ENCODE measurements at regions not wholly inside any gene's neighbourhood (a gene's known extent, or its start where the extent isn't known, plus 50 kb on each side); places are given as distances from the start of the nearest gene placed in this dataset.
"Not testable (repeated sequence)": the region's sequence is repeated elsewhere in the genome, so short reads cannot be mapped to it uniquely, and the experiment has no call there.

DNA sequence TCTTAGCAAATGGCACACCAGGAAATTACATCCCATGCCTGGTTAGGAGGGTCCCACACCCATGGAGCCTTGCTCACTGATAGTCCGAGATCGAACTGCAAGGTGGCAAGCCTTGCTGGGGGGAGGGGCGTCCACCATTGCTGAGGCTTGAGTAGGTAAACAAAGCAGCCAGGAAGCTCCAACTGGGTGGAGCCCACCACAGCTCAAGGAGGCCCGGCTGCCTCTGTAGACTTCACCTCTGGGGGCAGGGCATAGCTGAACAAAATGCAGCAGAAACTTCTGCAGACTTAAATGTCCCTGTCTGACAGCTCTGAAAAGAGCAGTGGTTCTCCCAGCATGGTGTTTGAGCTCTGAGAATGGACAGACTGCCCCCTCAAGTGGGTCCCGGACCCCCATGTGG is 962.7 kb upstream of the INTU start:
- not testable (repeated sequence) for DNase-seq (ENCODE audit: low spot score)

DNA sequence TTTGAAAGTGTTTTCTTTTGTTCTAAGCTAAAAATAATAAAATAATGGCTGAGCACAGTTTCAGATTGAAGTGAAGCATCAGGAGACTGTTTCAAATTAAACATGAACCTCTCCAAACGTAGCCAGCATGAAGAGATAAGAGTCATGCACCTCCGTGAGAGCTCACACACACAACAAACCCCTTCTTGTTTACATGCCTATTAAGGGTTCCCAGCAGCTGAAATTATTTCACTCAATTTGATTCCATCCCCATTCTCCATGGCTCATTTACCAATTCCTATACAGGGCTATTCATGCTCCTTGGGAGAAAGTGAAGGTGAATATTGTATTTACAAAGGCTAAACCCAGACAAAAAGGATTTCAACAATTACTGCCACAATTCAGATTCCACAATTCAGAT is 954.1 kb upstream of the INTU start:
- DNase-seq (ENCODE audit: low spot score) = no peak

DNA sequence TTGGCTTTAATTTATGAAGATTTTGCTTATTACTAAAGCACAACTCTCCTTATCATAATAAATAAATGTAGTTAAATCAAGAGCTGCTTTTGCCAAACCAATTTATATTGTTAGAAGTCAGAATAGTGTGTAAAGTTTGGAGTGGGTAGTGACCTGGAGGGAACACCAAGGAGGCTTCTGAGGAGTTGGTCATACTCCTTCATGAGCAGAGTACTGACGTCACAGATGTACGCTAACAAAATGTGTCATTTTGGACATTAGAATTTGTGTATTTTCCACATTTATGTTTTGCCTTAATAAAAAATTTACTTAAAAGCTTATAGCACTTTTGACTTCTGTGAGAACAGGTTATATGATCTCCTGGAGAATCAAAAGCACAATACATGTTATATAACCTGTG is 953.5 kb upstream of the INTU start:
- DNase-seq (ENCODE audit: low spot score) = no peak

DNA sequence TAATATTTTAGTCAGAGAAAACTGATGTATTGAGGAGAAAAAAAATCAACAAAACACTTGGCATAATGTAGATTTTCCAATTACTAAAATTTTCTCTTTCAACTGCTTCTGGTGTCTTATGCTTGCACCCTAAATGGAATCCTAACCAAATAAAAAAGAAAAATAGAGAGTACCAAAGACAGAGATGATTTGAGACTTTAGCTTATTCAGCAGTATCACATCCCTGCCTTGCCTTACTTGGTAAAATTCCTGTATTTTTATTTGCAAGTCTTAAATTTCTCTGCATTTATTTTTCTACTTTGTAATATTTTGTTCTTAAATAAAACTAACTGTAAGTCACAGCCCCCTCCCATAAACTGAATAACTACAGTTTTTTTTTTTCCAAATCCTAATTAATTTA is 950.5 kb upstream of the INTU start:
- DNase-seq (ENCODE audit: low spot score) = no peak

DNA sequence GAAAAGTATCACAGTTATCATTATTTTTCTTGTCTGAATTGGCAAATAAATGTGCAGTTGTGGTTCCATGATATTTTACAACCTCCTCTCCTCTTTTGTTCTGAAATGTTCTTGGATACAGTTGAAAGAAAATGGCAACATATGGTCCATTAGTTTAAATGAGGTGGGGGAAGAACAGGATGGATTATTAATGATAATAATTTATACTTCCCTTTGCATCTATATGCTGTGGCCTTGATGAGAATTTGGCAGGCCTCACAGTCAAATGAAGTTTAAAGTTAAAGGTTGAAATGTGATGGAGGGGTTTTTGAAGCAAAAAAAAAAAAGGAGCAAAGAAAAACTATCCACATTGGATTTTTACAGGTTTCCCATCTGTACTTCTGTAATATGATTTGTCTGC is 946.3 kb upstream of the INTU start:
- DNase-seq (ENCODE audit: low spot score) = no peak

DNA sequence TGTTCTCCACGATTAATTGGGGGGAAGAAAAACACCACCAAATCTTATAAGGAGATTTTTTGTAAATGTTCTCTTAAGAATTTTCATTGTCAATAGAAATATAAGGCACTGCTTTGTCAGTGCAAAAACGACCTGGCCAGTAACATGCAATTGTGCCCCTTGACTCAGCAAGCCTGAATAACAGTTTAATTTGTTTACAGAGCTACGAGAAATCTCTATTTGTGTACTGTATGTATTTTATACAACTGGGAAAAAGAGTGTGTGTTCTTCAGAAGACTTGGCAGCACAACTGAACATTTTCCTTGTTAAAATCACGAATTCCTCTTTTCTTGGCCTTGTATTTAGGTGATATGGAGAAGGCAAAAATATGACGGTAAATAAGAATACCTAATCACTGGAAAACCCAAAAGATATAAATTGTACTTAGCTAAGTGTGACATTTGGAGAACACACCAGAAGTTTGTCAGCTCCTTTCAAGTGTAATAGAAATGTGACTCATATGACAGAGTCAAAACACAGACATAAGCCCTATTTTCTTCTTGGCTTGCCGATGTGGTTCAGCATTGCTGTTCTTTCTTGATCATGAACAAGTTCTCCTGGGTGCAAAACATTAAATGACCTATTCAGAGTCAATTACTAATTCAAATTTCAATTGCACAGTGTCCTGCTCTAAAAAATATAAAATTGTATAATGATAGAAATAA is 945.0 kb upstream of the INTU start:
- DNase-seq (ENCODE audit: low spot score) = no peak

DNA sequence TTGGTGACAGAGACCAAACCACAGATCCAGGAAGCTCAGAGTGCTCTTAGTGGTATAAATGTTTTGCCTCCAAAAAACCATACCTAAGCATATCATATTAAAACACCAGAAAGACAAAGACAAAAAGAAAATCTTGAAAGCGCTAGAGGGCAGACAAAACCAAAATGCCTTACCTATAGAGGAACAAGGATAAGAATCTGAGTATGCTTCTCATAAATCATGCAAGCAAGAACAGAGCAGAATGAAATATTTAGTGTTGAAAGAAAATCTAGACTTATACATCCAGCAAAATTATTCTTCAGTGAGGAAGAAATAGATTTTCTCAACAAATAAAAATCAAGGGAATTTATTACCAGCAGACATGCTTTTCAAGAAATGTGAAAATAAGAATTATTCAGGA is 941.0 kb upstream of the INTU start:
- DNase-seq (ENCODE audit: low spot score) = no peak

DNA sequence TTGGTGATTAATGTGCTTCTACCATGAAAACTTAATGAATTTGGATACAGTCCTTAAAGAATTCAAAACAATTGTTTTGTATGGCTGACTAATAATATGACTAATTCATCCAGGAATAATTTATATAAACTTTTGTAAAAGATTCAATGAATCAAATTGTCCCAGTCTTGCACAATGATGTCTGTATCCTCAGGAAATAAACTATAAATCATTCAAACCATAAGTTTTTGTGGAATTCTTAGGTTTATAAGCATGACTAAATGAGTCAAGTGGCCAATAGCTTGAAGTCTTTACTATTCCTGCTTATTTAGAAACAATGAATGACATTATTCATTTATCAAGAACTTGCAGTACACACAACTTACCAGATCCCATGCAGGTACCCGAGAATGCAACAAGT is 935.0 kb upstream of the INTU start:
- no peak for DNase-seq (ENCODE audit: low spot score)

DNA sequence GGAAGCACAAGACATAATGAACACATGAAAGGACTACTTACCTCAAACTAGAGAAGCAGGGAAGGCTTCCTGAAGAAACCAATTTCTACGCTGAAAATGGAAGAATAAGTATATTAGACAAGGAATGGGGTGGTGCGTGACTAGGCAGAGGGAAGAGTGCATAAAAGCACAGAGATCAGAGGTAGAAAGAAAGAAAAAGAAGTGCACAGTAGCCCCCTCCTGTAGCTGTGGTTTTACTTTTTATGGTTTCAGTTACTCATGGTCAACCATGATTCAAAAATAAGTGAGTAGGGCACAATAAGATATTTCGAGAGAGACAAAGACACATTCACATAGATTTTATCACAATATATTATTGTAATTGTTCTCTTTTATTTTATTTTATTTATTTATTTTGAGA is 934.5 kb upstream of the INTU start:
- DNase-seq (ENCODE audit: low spot score) = no peak

DNA sequence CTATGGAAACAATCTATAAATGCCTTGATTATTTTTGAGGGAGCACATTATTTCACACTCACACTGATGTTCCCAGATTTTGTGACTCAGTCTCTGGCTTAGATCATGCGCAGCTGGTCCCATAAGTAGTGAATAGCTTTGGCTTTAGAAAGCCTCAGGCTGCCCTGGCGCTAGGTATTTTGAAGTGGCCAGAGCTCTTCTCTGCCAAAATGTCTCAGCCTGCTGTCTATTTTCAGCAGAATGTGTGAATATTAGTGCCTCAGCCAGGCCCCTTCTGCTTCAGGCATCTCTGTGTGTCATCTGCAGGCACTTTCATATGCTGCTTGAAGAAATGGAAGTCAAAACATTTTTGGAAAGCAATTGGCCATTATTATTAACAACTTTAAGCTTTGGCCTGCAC is 931.0 kb upstream of the INTU start:
- no peak for DNase-seq (ENCODE audit: low spot score)

DNA sequence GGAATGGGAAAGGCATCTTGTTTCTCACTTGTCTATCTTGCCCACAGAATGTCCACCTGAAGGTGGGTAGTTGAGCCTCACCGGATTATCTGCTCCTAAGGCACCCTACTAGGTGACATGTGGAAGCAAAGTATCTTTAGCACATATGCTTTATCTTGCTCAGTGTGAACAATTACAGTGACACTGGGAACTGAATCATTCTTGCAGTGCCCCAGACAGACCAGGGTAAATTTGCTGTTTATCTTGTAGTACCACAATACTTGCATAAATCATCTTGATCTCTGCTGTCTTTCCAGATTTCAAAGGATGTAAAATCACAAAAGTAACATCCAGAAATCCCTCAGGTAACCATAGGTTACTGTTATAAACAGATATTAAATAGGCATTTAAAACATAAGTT is 930.0 kb upstream of the INTU start:
- no peak for DNase-seq (ENCODE audit: low spot score)

DNA sequence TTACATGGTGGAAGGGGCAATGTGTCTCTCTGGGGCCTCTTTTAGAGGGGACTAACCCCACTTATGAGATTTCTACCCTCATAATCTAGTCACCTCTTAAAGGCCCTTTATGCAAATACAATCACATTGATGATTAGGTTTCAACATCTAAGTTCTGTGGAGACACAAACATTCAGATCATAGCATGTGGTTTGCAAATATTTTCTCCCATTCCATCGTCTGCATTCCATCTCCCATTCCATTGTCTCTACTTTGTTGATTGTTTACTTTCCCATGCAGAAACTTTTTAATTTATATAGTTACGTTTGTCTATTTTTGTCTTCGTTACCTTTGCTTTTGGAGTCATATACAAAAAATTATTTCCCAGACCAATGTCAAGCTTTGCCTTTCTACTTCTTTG is 927.5 kb upstream of the INTU start:
- DNase-seq (ENCODE audit: low spot score) = no peak

DNA sequence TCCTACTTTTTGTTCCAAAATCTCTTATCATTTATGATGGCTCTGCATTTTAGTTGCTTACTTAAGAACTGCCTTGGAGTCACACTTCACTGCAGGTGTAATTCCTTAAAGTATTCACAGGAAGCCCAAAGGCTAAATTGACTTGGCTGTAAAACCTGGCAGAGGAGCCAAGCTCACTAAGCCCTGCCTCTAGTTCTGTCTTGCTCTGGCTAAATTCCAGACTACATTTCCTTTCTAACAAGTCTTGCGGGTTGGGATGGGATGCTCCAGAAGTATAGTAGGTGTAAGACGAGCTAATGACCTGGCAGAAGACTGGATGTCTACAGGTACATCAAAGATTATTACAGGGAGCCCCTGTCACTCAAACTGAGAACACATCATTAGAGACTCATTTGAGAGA is 924.0 kb upstream of the INTU start:
- DNase-seq (ENCODE audit: low spot score) = no peak

DNA sequence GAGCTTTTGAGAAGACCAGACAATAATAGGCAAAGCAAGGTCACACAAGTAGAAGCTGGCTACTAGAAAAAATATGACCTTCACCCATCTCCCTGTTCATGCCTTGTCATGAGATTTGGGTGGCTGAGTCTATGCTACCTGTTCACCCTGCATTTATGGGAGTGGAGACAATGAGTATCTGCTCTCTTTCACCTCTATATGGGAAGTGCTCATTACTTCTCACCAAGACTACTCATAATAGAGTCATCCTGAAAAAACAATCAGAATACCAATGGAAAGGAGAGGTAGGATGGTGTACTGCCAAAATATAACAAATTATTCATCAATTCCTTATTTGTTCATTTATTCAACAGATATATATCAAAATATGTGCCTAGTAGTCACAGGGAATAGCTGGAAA is 921.8 kb upstream of the INTU start:
- DNase-seq (ENCODE audit: low spot score) = no peak

DNA sequence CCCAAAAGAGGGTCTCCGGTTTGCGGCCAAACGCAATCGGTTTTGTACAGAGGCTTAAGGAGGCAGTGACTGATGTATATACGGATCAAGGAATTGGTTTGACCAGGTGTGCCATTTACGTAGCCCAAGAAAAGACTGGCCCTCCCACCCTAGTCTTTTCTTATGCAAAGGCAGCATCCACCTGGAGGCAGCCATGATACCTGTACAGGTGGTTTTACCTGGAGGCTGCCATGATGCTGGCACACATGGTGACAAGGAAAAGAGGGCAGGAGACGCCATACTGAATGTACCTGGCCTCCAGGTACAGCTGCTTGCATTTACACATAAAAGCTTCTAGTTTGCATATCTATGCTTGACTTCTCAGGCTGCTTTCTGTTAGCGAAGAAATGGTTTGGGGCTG is 917.7 kb upstream of the INTU start:
- no peak for DNase-seq (ENCODE audit: low spot score)

DNA sequence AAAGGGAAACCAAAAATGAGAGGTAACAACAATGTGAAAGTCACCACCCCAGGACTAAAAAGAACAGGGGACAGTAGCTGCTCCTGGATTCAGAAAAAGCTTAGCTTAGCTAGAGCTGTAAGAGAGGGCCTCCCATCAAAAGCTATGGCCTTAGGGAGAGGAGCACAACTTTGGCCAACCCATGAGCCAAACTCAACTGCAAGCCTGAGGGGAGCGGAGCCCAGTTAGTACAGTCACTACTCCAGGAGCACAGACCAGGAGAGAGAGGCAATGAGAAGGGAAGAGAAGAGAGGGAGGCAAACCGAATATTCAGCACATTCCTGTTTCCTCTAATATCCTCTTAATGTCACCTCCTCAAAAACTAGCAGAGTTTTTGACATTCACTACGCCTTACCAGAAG is 917.1 kb upstream of the INTU start:
- DNase-seq (ENCODE audit: low spot score) = no peak

DNA sequence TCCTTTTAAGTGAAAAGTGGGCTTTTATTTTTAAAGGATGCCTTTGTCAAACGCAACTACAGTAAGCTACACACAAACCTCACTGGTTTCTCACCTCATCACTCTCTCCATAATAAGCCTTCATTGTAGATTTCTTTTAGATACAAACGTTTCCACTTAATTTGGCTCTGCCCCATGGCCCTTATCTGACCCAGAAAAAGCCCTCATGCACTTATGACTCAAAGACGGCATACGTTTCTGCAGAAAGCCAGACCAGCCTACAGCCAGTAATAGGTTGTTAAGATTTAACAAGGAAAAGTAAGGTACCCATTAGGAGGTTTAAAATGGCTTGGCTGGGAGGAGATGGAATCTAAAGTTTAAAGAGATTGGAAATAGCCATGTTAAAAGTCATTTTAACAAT is 914.6 kb upstream of the INTU start:
- DNase-seq (ENCODE audit: low spot score) = no peak

DNA sequence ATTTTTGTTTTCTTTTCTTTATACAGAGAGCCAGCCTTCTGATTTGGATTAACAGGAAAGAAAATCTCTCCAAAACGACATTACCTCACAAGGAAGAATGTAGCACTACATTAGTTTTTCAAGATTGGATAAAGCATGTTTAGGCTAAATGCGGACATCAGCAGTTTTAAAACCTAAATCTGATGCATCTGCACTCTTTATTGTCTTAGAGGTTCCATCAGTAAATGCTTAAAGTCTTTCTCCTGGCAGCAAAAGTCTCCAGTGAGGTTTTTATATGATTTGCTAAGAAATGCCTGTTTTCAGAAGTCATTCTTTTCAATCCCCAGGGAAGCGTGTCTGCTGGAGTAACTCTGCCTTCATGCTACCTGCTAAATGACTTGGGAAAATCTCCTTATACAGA is 912.9 kb upstream of the INTU start:
- DNase-seq (ENCODE audit: low spot score) = no peak

DNA sequence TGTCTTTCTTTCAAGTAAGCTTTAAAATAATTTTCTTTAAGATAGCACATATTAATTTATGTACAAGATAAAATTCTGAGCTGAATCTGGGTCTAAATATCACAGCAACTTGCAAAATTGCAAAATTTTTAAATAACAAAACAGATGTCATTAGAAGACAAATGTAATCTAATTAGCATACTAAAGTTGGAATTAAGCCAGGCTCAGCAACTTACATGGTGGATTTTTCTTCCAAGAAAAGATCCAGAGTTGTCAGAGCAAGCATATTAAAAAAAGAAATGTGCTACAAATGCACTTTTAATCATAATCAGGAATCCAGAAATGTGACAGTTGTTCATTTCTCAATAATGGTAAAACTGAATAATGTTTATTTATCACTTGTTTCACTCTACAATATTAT is 906.9 kb upstream of the INTU start:
- no peak for DNase-seq (ENCODE audit: low spot score)

DNA sequence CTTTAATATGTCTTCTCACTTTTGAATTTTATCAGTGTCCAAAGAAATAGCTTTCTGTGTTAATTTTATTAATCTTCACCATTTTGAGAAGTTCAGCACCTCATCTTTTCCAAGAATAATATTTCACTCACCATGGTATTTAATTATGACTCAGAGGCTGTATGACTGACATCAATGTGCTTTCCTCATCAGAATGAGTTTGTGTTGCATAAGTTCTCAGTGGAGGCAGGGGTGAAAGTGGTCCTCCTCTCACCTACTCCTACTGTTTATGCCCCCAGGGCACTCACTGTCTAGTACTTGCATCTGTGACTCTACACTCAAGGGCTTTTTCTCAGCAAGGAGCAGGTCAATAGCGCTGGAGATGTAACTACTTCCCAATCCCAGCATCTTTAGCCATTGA is 905.3 kb upstream of the INTU start:
- no peak for DNase-seq (ENCODE audit: low spot score)

DNA sequence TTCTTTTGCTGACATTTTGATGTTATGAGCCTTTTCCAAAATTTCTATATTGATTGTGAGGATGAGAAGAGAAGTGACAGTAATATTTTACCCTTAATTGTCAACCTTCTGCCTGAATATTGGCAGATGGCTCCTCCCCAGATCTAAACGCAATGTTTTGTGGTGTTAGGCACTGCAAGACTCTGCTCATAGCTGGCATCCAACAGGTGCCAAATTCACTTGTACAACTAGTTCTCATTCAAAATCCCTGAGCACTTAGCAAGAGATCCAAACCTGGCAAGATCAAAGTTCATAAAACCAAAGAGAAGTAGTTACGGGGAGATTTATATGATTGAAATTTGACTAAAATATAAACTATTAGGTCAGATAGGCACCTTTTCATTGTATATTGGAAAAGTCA is 901.7 kb upstream of the INTU start:
- DNase-seq (ENCODE audit: low spot score) = no peak

DNA sequence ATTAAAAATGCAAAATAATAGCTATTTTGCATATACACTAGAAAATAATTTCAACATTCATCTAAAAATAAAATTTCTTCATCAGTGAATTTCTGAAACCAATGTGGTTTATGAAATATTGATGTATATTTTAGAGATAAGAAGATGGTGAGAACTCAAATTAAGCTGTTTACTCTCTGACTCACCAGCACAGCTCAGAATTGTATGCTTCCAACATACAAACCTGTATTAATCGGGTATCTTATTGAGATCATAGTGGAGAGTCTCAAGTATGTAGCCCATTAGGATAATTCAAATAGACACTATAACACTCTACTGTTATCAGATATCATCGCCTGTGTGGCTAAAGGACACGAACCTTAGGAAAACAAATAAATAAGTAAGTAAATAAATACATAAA is 899.5 kb upstream of the INTU start:
- no peak for DNase-seq (ENCODE audit: low spot score)

DNA sequence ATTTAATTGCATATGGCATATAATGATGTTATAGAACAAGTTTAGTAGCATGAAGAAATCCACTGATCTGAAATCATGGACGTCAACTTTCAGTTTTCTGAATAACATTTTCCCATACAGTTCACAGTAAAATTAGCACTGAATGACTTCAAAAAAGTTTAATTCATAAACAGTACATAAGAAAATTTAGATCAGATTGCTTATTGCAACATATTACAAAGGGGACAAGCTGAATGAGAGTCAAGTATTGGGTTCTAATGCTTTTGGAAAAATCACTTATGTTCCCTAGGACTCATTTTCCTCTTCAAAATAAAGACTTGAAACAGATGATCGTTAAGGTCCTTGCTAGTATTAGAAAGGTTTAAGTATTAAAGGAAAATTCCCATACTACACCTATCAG is 898.3 kb upstream of the INTU start:
- DNase-seq (ENCODE audit: low spot score) = no peak

DNA sequence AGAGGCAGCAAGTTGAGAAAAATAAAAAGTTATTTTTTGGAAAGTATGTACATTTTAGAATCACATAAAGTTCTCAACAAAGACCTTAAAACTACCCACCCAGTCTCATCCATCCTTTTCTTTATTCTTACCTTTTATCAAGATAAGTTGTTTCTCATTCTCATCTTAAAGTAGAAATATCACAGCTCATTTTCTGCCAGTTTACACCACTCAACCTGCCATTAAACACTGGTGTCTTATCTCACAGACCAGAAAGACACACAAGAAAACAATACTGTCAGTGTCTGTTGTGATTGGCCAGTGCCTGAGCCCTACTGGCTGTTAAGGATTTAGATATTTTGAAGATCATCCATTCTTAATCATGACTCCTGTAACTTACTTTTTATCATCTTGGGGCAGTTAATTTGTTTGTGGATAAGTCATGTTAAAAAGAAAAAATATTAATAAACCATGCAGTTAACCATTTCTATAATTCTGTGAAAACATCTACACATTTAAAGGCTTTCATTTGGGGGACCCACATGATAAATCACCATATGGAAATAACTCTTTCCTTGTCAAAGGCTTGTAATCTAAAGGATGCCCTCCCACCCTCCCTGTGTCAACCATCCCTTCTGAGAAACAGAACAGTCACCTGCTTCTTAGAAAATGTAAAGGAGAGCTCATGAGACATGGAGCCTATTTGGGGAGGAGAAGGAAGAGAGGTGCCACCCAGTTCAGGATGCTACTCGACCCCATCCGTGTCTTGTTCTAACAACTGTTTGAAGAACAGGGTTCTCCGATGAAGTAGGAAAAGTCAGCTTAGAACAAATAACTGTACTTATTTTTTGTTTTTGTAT is 897.2 kb upstream of the INTU start:
- DNase-seq (ENCODE audit: low spot score) = no peak

All from mucosa of gallbladder (tissue), 1 donor.